Muscle of arm (tissue), 1 donor: ENCODE measurements at regions not wholly inside any gene's neighbourhood (a gene's known extent, or its start where the extent isn't known, plus 50 kb on each side); places are given as distances from the start of the nearest gene placed in this dataset.
"Not testable (repeated sequence)": the region's sequence is repeated elsewhere in the genome, so short reads cannot be mapped to it uniquely, and the experiment has no call there.

ENCODE experiments used
- DNase-seq: peaks from one replicate; pipeline ENCODE4 v3.0.0-alpha.2; 2013

GRCh38 chr12:72863671-72864070 lies 591.5 kb downstream of the TRHDE start:
- DNase-seq: no peak

GRCh38 chr12:72865921-72866320 lies 593.8 kb downstream of the TRHDE start:
- no peak for DNase-seq

- DNase-seq: no peak
Measured at GRCh38 chr12:72869024-72869423, 596.9 kb downstream of the TRHDE start.

- no peak for DNase-seq
Measured at GRCh38 chr12:72872238-72872887, 600.2 kb downstream of the TRHDE start.

- DNase-seq: no peak
Measured at GRCh38 chr12:72872996-72873395, 600.8 kb downstream of the TRHDE start.

GRCh38 chr12:72876092-72876491 lies 603.9 kb downstream of the TRHDE start:
- no peak for DNase-seq

- DNase-seq: no peak
Measured at GRCh38 chr12:72888693-72889092, 616.5 kb downstream of the TRHDE start.

GRCh38 chr12:72889791-72890190 lies 617.6 kb downstream of the TRHDE start:
- DNase-seq: no peak

GRCh38 chr12:72901685-72902084 lies 629.5 kb downstream of the TRHDE start:
- DNase-seq: no peak

- DNase-seq: no peak
Measured at GRCh38 chr12:72925716-72926115, 653.5 kb downstream of the TRHDE start.

- DNase-seq: not testable (repeated sequence)
Measured at GRCh38 chr12:72931838-72932237, 659.7 kb downstream of the TRHDE start.

- no peak for DNase-seq
Measured at GRCh38 chr12:72937486-72937885, 665.3 kb downstream of the TRHDE start.

GRCh38 chr12:72957454-72957853 lies 685.3 kb downstream of the TRHDE start:
- no peak for DNase-seq

GRCh38 chr12:72966684-72967083 lies 694.5 kb downstream of the TRHDE start:
- DNase-seq: no peak

GRCh38 chr12:72974954-72975555 lies 702.9 kb downstream of the TRHDE start:
- DNase-seq: no peak

- no peak for DNase-seq
Measured at GRCh38 chr12:72978999-72979398, 706.8 kb downstream of the TRHDE start.

- no peak for DNase-seq
Measured at GRCh38 chr12:72982356-72982755, 710.2 kb downstream of the TRHDE start.

- DNase-seq: no peak
Measured at GRCh38 chr12:72986963-72987362, 714.8 kb downstream of the TRHDE start.

GRCh38 chr12:72989458-72989947 lies 717.3 kb downstream of the TRHDE start:
- no peak for DNase-seq

- DNase-seq: not testable (repeated sequence)
Measured at GRCh38 chr12:72995029-72995428, 722.9 kb downstream of the TRHDE start.

GRCh38 chr12:72995616-72996015 lies 723.4 kb downstream of the TRHDE start:
- DNase-seq: no peak

GRCh38 chr12:73001806-73002205 lies 729.6 kb downstream of the TRHDE start:
- DNase-seq: not testable (repeated sequence)

GRCh38 chr12:73002504-73002903 lies 730.3 kb downstream of the TRHDE start:
- not testable (repeated sequence) for DNase-seq
